GM21529 (cell line): ENCODE measurements at regions not wholly inside any gene's neighbourhood (a gene's known extent, or its start where the extent isn't known, plus 50 kb on each side); places are given as distances from the start of the nearest gene placed in this dataset.

Experiments used
- ATAC-seq: cut with Tn5 transposase; IDR thresholded peaks from one replicate; pipeline ENCODE4 v1.9.1; 2021; ENCODE audit not compliant: unreplicated experiment

DNA sequence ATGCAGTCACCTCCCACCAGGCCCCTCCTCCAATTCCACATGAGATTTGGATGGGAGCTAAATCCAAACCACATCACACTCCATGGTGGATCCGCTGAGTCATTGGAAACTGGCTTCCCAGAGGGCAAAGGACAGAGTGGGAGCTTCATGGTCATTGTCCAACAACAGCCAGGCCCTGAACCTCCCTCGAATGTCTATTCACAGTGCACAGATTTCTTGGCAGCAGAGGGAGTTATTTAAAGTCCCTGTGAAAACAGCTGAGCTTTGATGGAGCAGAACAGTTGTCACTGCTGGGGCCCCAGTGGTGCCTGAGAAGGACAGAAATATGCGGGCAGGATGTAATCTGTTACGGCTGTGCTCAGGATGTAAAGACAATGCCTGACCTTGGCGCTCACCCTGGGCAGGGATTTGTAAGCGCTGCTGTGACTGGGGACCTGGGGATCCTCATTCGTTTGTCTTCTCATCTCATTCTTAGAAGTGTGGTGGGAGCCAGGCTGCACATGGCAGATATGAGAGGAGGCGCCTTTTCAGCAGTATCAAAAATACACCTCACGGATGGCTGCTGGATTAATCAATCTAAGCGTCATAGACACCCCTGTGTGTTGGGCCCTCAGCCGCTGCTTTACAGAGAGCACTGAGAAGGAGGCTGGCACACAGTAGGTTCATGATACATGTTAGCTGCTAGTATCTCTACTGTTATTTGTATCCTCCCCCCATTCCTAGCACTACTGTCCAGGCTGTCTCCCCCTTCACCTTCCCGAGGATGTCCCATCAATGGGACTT is 439.4 kb downstream of the PTPRU start:
- ATAC-seq = no peak

DNA sequence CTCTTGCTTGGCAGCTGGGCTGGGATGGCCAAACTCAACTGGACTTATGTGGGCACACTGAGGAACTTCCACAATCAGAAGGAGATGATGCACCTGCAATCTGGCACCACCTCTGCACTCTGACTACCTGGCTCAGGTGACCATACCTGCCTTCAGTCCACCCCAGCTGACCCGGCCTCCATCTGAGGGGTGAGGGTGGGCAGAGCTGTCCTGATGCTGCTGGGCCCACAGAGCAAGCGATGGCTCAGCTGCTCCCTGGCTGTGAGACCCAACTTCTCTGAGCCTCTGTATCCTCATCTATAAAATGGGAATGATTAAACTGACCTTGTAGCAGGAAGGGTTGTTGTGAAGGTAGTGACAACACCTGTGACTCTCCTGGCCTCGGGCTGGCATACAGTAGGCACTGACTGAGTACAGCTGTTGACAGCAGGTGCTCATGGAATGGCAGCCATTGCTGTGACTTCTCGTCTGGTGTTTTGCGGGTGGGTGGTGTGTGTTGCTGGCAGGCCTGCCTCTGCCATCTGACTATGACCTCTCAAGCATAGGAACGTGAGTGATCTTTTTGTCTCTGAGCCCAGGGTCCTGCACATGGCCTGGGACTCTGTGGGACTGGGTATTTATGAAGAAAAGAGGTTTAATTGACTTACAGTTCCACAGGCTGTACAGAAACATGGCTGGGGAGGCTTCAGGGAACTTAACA is 438.5 kb downstream of the PTPRU start:
- ATAC-seq = no peak

DNA sequence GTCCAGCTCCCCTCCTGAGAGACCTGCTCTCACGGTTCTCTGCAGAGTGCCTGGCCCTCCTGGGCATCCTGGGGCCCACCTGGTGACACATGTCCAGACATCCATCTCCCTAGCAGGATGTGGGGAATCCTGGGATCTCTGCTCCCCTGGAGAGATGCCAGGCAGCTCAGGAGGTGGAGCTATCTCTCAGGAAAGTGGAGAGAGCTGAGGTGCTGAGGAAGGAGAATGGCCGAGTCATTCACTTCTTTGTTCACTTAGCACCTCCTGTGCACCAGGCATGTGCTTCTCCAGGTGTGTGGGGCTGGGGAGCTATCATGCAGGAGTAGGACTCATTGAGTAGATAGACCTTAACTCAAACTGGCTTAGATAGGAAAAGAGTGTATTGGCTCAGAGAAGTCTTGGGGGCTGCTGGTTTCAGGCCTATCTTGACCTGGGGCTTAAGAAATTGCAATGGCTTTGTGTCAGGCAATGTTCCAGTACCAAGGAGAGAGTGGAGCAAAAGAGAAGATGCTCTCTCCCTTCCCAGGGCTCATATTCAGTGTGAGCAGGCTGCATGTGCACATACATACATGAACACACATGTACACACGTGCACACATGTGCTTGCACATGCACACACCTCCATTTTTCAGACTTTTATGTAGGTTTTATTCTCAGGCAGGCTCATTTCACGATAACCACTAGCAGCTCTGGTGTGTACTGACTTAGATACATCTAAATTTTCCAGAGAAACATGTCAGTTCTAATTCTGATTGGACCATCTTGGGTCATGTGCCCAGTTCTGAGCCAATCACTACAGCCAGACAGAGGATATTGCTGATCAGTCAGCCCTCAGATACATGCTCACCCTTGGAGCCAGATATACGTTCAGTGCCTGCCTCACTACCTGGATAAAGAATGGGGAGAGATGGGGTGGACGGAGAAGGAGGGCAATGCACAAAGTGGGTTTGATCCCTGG is 437.6 kb downstream of the PTPRU start:
- ATAC-seq = no peak

DNA sequence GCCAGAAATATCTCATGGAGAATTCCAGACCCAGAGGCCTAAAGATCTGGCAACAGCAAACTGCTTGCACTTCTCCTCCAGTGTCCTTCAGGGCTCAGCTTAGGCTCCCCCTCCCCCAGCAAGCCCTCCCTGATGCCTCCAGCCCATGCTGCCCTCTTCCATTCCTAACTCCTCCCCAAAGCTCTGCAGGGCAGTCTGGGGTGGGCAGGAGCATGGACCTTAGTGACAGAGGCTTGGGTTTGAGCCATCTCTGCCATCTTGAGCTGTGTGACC is 436.8 kb downstream of the PTPRU start:
- ATAC-seq = no peak

DNA sequence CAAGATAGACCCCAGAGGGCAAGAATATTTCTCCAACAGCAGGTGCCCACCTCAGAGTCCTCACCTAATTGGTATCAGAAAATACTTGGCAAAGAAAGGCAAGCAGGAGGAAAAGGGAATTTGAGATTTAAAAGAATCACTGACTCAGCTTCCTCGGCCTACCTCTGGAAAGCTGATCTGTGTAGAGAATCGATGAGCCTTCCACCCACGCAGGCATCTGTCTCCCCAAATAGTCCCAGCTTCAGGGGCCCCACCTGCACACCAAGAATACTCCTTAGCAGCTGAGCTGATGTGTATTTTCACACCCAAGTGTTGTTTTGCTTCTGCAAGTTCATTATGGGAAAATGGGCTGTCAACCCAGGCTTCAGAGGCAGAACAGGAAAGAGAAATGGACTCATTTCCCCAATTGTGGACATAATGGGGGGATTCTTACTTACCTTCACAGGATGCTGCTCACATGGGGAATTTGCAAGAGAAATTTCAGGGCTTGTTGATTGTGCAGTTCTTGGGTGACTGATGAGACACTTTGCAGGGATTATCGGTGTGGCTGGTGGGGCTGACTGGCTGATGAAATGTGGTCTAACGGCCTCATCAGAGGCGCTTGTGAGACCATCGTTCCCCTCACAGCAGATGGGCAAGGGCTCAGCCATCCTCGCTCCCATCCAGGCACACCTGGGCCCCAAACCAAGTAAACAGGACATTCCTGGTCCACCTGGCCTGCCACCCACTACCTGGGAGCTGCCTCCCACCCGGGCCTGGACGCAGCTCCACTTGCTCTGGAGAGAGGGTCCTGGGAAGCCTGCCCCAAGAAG is 436.3 kb downstream of the PTPRU start:
- no peak for ATAC-seq

DNA sequence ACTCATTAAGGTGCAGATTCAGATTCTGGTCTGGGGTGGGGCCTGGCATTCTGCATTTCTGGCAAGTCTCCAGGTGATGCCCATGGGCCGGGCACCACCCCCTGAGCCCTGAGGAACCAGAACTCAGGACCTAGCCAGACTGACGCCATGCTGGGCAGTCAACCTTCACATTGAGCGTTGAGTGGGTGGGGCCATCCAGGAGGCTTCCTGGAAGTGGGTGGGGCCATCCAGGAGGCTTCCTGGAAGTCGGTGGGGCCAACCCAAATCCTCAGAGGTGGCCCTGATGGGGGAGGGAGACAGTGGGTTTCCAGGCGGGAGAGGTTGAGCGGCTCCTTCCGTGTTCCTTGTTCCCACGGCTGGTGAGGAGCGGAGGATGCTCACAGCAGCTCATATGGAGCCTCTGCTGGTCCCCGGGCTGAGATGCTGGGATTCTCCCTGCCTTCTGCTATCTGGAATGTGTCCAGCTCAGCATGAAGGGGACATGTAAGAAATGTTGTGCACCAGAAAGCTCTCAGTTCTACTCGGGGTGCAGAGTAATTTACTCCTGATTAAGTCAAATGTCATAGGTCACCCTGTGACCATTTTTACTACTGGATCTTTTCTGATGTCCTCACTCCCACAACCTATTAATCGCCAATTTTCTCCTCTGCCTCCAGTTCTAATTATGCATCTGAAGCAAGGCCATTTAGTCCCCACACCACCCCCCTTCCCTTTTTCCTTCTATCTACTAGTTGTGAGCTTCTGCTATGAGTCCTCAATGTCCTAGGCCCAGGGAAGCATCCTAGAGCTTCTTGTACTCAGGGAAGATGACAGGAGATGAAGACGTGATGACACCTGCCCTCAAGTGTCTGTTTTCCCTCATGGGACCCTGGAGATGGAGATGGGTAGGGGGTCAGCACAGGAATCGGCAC is 435.4 kb downstream of the PTPRU start:
- ATAC-seq = no peak

DNA sequence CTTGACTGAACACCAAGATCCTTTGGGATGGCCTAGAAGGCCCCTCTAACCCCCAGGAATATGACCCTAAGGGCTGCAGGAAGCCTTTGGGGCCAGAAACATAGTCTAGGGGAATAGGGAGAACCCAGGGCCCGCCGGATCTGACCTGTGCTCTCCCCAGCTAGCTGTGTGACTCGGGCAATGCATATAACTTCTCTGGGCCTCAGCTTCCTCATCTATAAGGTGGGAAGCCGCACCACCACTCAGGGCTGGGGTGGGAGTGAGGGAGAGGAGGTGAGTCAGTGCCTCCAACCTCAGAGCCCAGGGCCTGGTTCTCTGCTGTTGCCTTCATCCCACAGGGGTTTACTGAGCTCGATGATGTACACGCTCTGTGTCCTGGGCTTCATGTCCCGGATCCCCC is 434.4 kb downstream of the PTPRU start:
- no peak for ATAC-seq

DNA sequence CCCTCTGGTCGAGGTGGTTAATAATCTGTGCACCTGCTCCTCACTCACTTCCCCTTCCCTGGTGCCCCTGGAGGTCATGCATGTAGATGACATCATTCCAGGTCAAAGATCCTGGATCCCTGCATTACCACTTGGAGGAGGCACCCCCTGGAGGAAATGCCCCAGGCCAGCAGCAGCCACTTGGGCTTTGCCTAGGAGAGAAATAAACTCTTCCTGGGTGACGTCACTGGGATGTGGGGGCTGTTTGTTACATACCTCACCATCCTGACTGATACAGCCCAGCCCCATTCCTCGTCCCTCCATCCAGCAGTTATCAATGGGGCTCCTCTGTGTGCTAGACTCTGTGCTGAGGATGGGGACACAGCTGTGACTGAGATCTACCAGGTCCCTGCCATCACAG is 433.6 kb downstream of the PTPRU start:
- ATAC-seq = no peak

DNA sequence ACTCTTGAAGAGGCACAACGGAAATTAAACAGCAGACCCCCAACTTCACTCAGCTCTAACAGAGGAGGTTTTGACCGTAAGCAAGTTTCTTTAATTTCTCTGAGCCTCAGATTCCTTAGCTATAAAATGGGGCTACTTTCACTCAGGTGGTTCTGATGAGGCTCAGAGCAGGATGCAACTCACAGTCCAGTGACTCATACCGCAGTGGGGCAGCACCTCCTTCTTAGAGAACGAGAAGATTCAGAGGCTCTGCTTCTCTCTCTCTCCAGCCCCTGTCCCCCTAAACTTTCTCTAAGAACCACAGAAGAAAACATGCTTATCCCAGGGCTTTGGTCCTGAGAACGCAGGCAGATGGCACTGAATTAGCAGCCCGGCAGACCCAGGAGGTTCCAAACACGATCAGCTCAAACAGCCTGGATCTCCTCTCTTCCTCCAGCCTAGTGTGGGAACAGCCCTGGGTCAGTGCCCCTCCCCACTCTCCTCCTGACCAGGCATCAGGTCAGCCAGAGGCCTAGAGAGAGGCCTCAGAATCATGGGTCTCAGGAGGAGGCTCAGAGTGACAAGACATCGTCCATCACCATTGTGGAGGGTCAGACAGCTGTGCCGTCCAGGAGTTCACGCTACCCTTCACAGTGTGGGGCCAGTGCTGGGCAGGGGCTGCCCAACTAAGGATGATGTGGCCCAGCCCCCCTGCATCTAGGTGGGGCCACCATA is 433.0 kb downstream of the PTPRU start:
- no peak for ATAC-seq

DNA sequence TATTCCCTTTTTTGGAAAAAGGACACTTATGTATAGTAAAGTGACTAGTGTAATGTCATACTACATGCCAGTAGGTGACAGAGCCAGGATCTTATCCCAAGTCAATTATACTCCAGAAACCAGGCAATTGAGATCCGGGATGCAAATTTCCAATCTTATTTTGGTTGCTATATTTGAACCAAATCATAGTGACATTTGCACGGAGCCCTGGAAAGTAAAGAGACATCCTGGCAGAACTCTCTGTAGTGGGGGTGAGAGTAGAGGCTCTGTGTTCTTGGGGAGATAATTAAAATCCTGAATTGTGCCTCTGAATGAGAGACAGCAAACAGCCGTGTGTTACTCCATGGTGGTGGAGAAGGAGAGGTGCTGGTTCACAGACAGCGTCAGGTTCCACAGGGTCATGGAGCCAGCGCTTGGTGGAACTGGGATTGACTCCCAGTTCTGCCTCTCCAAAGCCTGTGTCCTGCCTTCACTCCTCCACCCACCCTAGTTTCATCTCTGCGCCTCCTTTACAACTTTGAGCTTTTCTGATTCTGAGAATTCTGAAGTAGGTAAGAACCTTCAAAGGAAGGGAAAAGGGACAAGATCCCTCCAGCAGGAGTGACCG is 432.3 kb downstream of the PTPRU start:
- ATAC-seq = no peak

DNA sequence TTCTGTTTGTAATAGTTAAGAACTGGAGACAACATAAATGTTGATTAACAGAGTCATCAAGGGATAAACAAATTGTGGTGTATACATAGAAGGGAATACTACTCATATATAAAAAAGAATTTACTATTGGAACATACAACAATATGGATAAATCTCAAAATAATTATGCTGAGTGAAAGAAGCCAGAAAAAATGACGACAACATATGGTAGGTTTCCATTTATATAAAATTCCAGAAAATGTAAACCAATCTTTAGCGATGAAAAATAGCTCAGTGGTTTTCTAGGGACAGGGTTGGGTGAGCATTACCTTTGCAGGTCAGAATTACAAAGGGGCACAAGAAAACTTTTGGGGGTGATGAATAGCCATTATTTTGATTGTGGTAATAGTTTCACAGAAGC is 431.6 kb downstream of the PTPRU start:
- ATAC-seq = no peak

DNA sequence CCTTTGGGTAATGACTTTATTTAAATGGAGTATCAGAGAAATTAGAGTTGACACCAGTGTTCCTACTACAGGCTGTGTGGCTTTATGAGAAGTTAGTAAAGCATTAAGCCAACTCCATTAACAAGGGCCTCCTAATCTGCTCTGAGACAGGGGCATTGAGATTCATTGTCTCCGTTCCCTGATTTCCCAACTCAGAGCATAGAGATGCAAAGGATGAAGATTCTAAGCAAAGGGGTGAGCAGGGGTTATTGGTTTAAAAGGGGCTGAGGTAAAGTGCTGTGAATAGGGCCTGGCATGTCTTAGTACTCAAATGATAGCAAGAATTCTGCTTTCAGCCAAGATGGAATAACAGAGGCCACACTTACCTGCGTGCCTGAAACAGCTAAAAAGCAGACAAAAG is 428.4 kb downstream of the PTPRU start:
- ATAC-seq = no peak

DNA sequence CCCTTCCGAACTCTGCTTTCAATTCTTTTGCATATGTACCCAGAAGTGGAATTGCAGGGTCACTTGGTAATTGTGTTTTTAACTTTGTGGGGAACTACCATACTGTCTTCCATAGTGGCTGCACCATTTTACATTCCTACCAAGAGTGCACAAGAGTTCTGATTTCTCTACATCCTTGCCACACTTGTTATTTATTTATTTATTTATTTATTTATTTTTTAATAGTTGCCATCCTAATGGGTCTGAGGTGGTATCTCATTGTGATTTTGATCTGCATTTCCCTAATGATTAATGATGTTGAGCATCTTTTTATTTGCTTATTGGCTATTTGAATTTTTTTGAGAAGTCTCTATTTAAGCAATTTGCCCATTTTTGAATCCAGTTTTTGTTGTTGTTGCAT is 422.4 kb downstream of the PTPRU start:
- ATAC-seq = no peak

DNA sequence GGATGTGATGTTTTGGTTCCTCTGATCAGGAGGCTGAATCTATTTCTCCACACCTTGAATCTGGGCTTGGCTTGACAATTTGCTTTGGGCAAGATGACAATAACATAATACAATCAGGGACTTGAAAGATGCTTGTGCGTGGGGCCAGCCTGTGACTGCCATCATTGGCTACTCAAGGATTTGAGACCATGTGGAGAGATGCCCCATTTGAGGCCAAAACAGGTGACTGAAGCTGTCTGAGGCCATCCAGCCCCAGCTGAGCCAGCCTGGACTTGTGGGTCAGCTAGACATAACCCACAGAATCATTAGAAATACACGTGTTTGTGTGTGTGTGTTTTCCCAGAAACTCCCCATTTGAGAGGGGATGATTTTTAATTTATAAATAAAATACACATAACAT is 421.5 kb downstream of the PTPRU start:
- no peak for ATAC-seq

DNA sequence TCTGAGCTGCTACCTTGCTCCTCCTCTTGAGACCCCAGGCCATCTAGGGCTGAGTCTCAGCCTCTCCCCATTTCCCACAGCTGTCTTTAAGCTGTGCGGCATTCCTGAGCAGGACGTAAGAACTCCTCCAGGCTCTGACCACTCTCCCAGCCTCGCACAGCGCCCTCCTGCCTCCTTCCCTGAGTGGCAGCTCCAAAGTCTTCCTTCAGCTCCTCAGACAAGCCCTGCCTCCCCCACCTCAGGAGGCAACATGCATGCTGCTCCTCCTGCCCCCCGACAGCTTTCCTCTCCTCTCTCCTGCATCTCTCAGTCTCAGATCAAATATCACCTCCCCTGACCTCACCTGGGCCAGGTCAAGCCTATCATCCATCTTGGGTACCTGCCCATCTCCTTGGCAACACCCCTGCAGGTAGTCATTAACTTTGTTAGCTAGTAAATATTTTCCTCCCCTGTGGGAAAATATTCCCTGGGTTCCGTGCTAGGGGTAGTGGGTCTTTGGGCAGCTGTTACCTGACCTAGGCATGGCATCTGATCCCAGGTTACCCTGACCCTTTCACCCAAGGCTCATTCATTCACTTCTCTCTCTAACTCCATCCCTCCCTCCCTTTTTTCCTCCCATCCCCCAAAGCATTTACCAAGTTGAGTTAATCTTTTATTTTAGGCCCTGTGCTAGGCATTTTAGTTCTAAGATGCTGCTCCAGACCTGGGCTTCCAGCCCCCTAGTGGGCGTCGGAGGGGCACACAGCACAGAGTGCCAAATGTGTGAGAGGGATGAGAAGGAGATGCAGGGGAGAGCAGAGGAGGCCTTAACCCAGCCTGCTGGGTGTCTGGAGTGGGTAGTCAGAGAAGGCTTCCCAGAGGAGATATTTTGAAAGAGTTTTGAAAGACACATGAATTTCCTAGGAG is 419.9 kb downstream of the PTPRU start:
- no peak for ATAC-seq

DNA sequence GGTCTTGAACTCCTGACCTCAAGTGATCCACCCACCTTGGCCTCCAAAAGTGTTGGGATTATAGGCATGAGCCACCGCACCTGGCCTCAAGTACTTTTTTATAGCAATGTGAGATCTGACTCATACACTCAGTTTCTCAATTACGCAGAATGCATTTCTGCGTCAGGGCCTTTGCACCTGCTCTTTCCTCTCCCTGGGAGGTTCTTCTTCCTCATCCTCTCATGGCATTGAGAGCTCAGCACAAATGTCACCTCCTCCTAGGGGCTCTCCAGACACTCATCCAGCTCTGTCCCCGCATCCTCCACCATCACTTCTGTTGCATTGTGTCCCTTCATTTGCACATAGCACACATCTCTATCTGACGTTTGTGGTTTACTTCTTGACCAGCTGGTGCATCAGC is 418.8 kb downstream of the PTPRU start:
- no peak for ATAC-seq

DNA sequence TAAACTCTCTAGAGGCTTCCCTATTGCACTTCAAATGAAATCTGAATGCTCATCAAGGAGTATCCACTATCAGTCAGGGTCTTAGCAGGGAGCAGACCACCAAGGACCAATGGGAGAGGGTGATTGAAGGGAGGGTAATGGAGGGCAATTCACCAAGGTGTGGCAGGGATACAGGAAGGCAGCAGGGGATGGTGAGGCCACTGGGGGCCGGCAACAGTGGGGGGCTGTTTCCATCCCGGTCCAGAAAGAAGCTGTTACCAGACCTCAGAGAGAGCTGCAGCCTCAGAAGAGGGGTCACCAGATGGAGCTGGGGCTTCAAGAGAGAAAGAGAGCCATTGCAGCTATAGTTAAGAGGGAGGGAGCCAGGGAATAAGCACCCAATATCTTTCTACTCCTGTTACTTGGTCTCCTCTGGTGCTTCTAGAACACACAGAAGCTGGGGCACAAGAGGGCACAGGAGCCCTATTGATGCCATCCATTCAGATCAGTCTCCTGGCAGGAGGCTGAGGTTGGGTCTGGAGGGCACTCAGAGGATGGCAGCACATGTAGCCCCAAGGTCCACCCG is 417.6 kb downstream of the PTPRU start:
- ATAC-seq = no peak
